ENCODE measurements at regions not wholly inside any gene's neighbourhood (a gene's known extent, or its start where the extent isn't known, plus 50 kb on each side); places are given as distances from the start of the nearest gene placed in this dataset.

DNA sequence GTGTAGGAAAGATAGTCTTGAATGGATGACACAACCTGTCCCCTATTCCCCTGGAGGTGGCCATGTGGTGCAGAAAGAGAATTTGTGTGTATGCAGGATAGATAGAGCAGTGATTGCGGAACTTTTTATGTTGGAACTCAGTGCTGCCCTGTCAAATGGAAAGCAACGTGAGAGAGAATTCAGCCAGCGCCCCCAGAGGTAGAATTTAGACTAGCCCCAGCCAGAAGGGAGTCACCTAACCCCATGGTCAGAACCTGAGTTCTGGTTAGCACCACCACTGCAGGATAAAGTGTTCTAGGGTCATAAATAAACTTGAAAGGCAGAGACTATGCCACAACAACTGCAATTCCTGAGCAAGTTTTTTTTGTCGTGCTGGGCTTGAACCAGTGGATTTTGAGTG lies 152.9 kb upstream of the GRIA4 start:
- Histone ChIP-seq H3K27ac (ENCODE audit: low read length in 2 of 2) (no peak overlapping the region), H3K79me2 (ENCODE audit: control insufficient read depth, insufficient read depth, low read length) (no peaks in the 10 kb centered on the region), H3K9ac (ENCODE audit: low read length) (no peak overlapping the region), H4K20me1 (ENCODE audit: control insufficient read depth, insufficient read depth, low read length, poor library complexity, severe bottlenecking) (no peaks in the 10 kb centered on the region), H2AFZ (ENCODE audit: insufficient read depth, low read depth, low read length, poor library complexity, severe bottlenecking) (no peak overlapping the region), H3K9me3 (ENCODE audit: control extremely low read depth in 1 of 3, control insufficient read depth in 2 of 3, insufficient read depth in 1 of 3, low read length in 2 of 3) (peaks cover 0 to 3% (median 0%) of the 10 kb centered on the region in 3 donors), H3K4me3 (ENCODE audit: control extremely low read depth in 1 of 5, extremely low read depth in 1 of 5, insufficient read depth in 1 of 5, low read depth in 2 of 5, low read length in 4 of 5) (no peak overlapping the region), H3K36me3 (replicated peaks in 1 of 2; ENCODE audit: control extremely low read depth in 1 of 2, control insufficient read depth in 1 of 2, extremely low read depth in 1 of 2, insufficient read depth in 2 of 2, low read length in 1 of 2) (no peaks in the 10 kb centered on the region), H3K4me2 (replicated peaks; ENCODE audit: low read depth, low read length, poor library complexity, severe bottlenecking) (no peak overlapping the region), H3K4me1 (ENCODE audit: control insufficient read depth in 2 of 2, insufficient read depth in 2 of 2, low read length in 2 of 2) (no peaks in the 10 kb centered on the region), H3K27me3 (replicated peaks in 1 of 4; ENCODE audit: control extremely low read depth in 1 of 4, control insufficient read depth in 3 of 4, insufficient read depth in 4 of 4, low read length in 3 of 4) (no peaks in the 10 kb centered on the region)
- no peaks in the 10 kb centered on the region for H3K4me1 Mint-ChIP-seq
- TF ChIP-seq, protein P1, sequence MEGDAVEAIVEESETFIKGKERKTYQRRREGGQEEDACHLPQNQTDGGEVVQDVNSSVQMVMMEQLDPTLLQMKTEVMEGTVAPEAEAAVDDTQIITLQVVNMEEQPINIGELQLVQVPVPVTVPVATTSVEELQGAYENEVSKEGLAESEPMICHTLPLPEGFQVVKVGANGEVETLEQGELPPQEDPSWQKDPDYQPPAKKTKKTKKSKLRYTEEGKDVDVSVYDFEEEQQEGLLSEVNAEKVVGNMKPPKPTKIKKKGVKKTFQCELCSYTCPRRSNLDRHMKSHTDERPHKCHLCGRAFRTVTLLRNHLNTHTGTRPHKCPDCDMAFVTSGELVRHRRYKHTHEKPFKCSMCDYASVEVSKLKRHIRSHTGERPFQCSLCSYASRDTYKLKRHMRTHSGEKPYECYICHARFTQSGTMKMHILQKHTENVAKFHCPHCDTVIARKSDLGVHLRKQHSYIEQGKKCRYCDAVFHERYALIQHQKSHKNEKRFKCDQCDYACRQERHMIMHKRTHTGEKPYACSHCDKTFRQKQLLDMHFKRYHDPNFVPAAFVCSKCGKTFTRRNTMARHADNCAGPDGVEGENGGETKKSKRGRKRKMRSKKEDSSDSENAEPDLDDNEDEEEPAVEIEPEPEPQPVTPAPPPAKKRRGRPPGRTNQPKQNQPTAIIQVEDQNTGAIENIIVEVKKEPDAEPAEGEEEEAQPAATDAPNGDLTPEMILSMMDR (IDR thresholded peaks at IDR 0.05): no peak
- no peak for TF ChIP-seq EZH2 (IDR thresholded peaks at IDR 0.05; ENCODE audit: borderline replicate concordance, insufficient read depth, low read depth, low read length, poor library complexity, severe bottlenecking)
- peaks cover 2% of the 10 kb centered on the region for H3K9me3 Mint-ChIP-seq (ENCODE audit: insufficient read depth)
- CTCF ChIA-PET: no interaction called here
- ATAC-seq (ENCODE audit: low read depth) (no peak), DNase-seq (no peak)
- no peak overlapping the region for H3K27ac Mint-ChIP-seq
- POLR2A ChIA-PET: no interaction called here
- H3K27me3 Mint-ChIP-seq: no peaks in the 10 kb centered on the region
- WGBS (ENCODE audit: insufficient coverage): 93% methylated on average over 3 of the region's 4 CpGs
- no peak overlapping the region for H3K4me3 Mint-ChIP-seq
- intact Hi-C loops (cut with micrococcal nuclease): no loop called here

DNA sequence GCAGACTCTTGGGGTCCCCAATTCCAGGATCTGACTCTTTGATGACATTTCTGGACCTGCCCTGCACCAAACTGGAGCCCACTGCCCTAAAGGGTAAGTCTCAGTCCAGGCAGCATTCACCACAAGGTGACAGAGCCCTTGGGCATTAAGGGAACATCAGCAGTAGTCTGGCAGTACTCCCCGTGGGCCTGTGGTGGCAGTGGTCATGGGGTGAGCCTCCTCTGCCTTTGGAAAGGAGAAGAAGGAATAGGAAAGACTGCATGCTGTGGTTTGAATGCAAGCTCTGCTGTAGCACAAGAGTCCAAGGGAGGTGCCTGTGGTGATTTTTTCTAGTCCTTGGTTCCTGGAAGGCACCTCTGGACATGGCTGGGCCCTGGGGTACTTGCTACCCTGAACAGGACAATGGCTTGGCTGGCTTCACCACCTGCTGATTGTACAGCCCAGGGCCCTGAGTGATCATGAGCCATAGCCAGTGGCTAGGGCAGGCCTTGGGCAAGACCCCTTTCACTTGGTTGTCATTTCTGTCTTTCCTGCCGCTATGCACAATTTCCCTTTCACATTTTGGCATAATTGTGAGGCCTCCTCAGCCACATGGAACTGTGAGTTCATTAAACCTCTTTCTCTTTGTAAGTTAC lies 160.7 kb upstream of the GRIA4 start:
- H3K27ac ChIP-seq (ENCODE audit: low read length in 2 of 2): no peak overlapping the region
- no peaks in the 10 kb centered on the region for H3K4me1 Mint-ChIP-seq
- TF ChIP-seq, protein P1 (IDR thresholded peaks at IDR 0.05): no peak
- TF ChIP-seq EZH2 (IDR thresholded peaks at IDR 0.05; ENCODE audit: borderline replicate concordance, insufficient read depth, low read depth, low read length, poor library complexity, severe bottlenecking): no peak
- POLR2A ChIA-PET: no interaction called here
- H3K27me3 Mint-ChIP-seq: no peaks in the 10 kb centered on the region
- intact Hi-C loops (cut with micrococcal nuclease): no loop called here
- peaks cover 0 to 3% (median 0%) of the 10 kb centered on the region in 3 donors for H3K9me3 ChIP-seq (ENCODE audit: control extremely low read depth in 1 of 3, control insufficient read depth in 2 of 3, insufficient read depth in 1 of 3, low read length in 2 of 3)
- H3K27me3 ChIP-seq (replicated peaks in 1 of 4; ENCODE audit: control extremely low read depth in 1 of 4, control insufficient read depth in 3 of 4, insufficient read depth in 4 of 4, low read length in 3 of 4): no peaks in the 10 kb centered on the region
- no peak overlapping the region for H2AFZ ChIP-seq (ENCODE audit: insufficient read depth, low read depth, low read length, poor library complexity, severe bottlenecking)
- H3K4me2 ChIP-seq (replicated peaks; ENCODE audit: low read depth, low read length, poor library complexity, severe bottlenecking): no peak overlapping the region
- H3K4me3 ChIP-seq (ENCODE audit: control extremely low read depth in 1 of 5, extremely low read depth in 1 of 5, insufficient read depth in 1 of 5, low read depth in 2 of 5, low read length in 4 of 5): no peak overlapping the region
- ATAC-seq (ENCODE audit: low read depth) (no peak), DNase-seq (no peak)
- peaks cover 6% of the 10 kb centered on the region for H3K9me3 Mint-ChIP-seq (ENCODE audit: insufficient read depth)
- no peaks in the 10 kb centered on the region for H4K20me1 ChIP-seq (ENCODE audit: control insufficient read depth, insufficient read depth, low read length, poor library complexity, severe bottlenecking)
- H3K27ac Mint-ChIP-seq: no peak overlapping the region
- whole genome bisulfite sequencing (ENCODE audit: insufficient coverage): 85% methylated on average over 2 of the region's 2 CpGs
- no peaks in the 10 kb centered on the region for H3K36me3 ChIP-seq (replicated peaks in 1 of 2; ENCODE audit: control extremely low read depth in 1 of 2, control insufficient read depth in 1 of 2, extremely low read depth in 1 of 2, insufficient read depth in 2 of 2, low read length in 1 of 2)
- CTCF ChIA-PET: no interaction called here
- no peaks in the 10 kb centered on the region for H3K79me2 ChIP-seq (ENCODE audit: control insufficient read depth, insufficient read depth, low read length)
- no peak overlapping the region for H3K9ac ChIP-seq (ENCODE audit: low read length)
- no peaks in the 10 kb centered on the region for H3K4me1 ChIP-seq (ENCODE audit: control insufficient read depth in 2 of 2, insufficient read depth in 2 of 2, low read length in 2 of 2)
- H3K4me3 Mint-ChIP-seq: no peak overlapping the region

Data from B cell (primary cell).